Adrenal gland (tissue), 9 donors: ENCODE measurements at regions not wholly inside any gene's neighbourhood (a gene's known extent, or its start where the extent isn't known, plus 50 kb on each side); places are given as distances from the start of the nearest gene placed in this dataset.

Experiments
- DNase-seq, 7 donors: peaks; one replicate each; pipeline ENCODE4 v3.0.0-alpha.2; 2019 to 2020
- H3K27ac ChIP-seq, 5 donors: fragments of 200-600 bp; sonication (generic) in 4 of 5; 1 replicate in 3 of 5; 2 replicates in 2 of 5; pipeline versions ENCODE4 v1.5.1 to v1.8.0; 2016 to 2020; ENCODE audit warnings: mild to moderate bottlenecking in 1 of 5
- H3K27me3 ChIP-seq: fragments of 200-600 bp; 2 replicates; pipeline ENCODE4 v1.8.0; 2021
- H3K36me3 ChIP-seq, 2 donors: fragments of 200-600 bp; replicated peaks in 1 of 2; 1 replicate in 1 of 2; 2 replicates in 1 of 2; pipeline versions ENCODE4 v1.5.1 to v1.8.0; 2018 to 2022
- H3K4me1 ChIP-seq, 2 donors: fragments of 200-600 bp; replicated peaks in 1 of 2; 1 replicate in 1 of 2; 2 replicates in 1 of 2; pipeline versions ENCODE4 v1.5.1 to v1.8.0; 2018 to 2021
- H3K4me3 ChIP-seq, 4 donors: fragments of 200-600 bp; sonication (generic) in 3 of 4; one replicate each; pipeline ENCODE4 v1.5.1; 2016 to 2018
- H3K9me3 ChIP-seq, 3 donors: fragments of 200-600 bp; sonication (generic) in 1 of 3; replicated peaks in 1 of 3; 1 replicate in 2 of 3; 2 replicates in 1 of 3; pipeline versions ENCODE4 v1.5.1 to v1.8.0; 2016 to 2021
- POLR2A ChIP-seq, 2 donors: fragments of 450-650 bp; IDR thresholded peaks; one replicate each; pipeline ENCODE4 v1.6.1; 2017; ENCODE audit warnings: antibody characterized with exemption in 2 of 2, mild to moderate bottlenecking in 2 of 2, moderate library complexity in 1 of 2
- WGBS, 4 donors: extraction: QIAGEN DNeasy Blood & Tissue Kit in 2 of 4; methylation state at CpG; one replicate each; pipeline versions ENCODE4 v1.1.5 to v1.1.7; 2013 to 2017; 5-methylcytosine and 5-hydroxymethylcytosine counted together
- intact Hi-C, 2 donors: fragments of 100-400 bp; cut with DNase I; formaldehyde crosslinking; loops; one replicate each; pipeline versions ENCODE4 v1.14.1 to v1.15.0; 2022 to 2023
- TF ChIP-seq, protein P1 (sequence below), 6 experiments: fragments of 450-650 bp in 4 of 6; fragments of 200-600 bp in 2 of 6; sonication (generic) in 1 of 6; IDR thresholded peaks; 1 replicate in 5 of 6; 2 replicates in 1 of 6; pipeline versions ENCODE4 v1.5.1 to v1.8.0; 2016 to 2021; ENCODE audit warnings: antibody characterized with exemption in 6 of 6, mild to moderate bottlenecking in 2 of 6, moderate library complexity in 1 of 6
- donor health status: healthy with polysubstance abuse.
- donor health status: Bipolar disorder and iron deficiency.
- donor health status: DM: yes; HTN: yes; CAD: no.
- donor health status: DM: no; HTN: no; CAD: no.
- donor health status: DM: no; HTN: no; CAD: no.

- Histone ChIP-seq H3K27me3 (no peaks in the 10 kb centered on the region), H3K4me3 (no peak overlapping the region), H3K9me3 (no peaks in the 10 kb centered on the region), H3K4me1 (no peaks in the 10 kb centered on the region), H3K36me3 (no peaks in the 10 kb centered on the region), H3K27ac (no peak overlapping the region)
- DNase-seq = no peak
- TF ChIP-seq, protein P1, sequence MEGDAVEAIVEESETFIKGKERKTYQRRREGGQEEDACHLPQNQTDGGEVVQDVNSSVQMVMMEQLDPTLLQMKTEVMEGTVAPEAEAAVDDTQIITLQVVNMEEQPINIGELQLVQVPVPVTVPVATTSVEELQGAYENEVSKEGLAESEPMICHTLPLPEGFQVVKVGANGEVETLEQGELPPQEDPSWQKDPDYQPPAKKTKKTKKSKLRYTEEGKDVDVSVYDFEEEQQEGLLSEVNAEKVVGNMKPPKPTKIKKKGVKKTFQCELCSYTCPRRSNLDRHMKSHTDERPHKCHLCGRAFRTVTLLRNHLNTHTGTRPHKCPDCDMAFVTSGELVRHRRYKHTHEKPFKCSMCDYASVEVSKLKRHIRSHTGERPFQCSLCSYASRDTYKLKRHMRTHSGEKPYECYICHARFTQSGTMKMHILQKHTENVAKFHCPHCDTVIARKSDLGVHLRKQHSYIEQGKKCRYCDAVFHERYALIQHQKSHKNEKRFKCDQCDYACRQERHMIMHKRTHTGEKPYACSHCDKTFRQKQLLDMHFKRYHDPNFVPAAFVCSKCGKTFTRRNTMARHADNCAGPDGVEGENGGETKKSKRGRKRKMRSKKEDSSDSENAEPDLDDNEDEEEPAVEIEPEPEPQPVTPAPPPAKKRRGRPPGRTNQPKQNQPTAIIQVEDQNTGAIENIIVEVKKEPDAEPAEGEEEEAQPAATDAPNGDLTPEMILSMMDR (IDR thresholded peaks at IDR 0.05) = no peak
- no peak for TF ChIP-seq POLR2A (IDR thresholded peaks at IDR 0.05)
- intact Hi-C loops = no loop called here
- WGBS, 4 donors = 40 to 62% (median 49%) methylated on average over 6 of the region's 6 CpGs
Observed at GRCh38 chr9:85157772-85158171, 488.2 kb downstream of the NTRK2 start.

GRCh38 chr9:85156652-85157051, 487.1 kb downstream of the NTRK2 start:
- Histone ChIP-seq H3K4me1 (no peaks in the 10 kb centered on the region), H3K9me3 (no peaks in the 10 kb centered on the region), H3K27me3 (no peaks in the 10 kb centered on the region), H3K4me3 (no peak overlapping the region), H3K27ac (no peak overlapping the region), H3K36me3 (no peaks in the 10 kb centered on the region)
- WGBS, 4 donors = 65 to 83% (median 71%) methylated on average over 2 of the region's 2 CpGs
- DNase-seq = no peak
- no peak for TF ChIP-seq POLR2A (IDR thresholded peaks at IDR 0.05)
- TF ChIP-seq, protein P1 (IDR thresholded peaks at IDR 0.05) = no peak
- intact Hi-C loops = no loop called here

- TF ChIP-seq, protein P1 (IDR thresholded peaks at IDR 0.05) = no peak
- no peak for TF ChIP-seq POLR2A (IDR thresholded peaks at IDR 0.05)
- 68 to 76% (median 73%) methylated on average over 2 of the region's 2 CpGs for whole genome bisulfite sequencing, 4 donors
- H3K4me1 ChIP-seq = no peaks in the 10 kb centered on the region
- H3K36me3 ChIP-seq = no peaks in the 10 kb centered on the region
- no peaks in the 10 kb centered on the region for H3K9me3 ChIP-seq
- H3K27me3 ChIP-seq = no peaks in the 10 kb centered on the region
- no peak overlapping the region for H3K27ac ChIP-seq
- H3K4me3 ChIP-seq = no peak overlapping the region
- DNase-seq = no peak
- intact Hi-C loops = no loop called here
Observed at GRCh38 chr9:85155352-85155751, 485.8 kb downstream of the NTRK2 start.

- TF ChIP-seq, protein P1 (IDR thresholded peaks at IDR 0.05) = no peak
- TF ChIP-seq POLR2A (IDR thresholded peaks at IDR 0.05) = no peak
- no peaks in the 10 kb centered on the region for H3K36me3 ChIP-seq
- intact Hi-C loops = no loop called here
- H3K4me3 ChIP-seq = no peak overlapping the region
- DNase-seq = no peak
- WGBS, 4 donors = 75 to 91% (median 86%) methylated on average over 5 of the region's 5 CpGs
- no peaks in the 10 kb centered on the region for H3K9me3 ChIP-seq
- no peaks in the 10 kb centered on the region for H3K4me1 ChIP-seq
- H3K27ac ChIP-seq = no peak overlapping the region
- H3K27me3 ChIP-seq = no peaks in the 10 kb centered on the region
Observed at GRCh38 chr9:85151741-85152140, 482.2 kb downstream of the NTRK2 start.
